Transverse colon (tissue), 4 donors: ENCODE measurements at regions not wholly inside any gene's neighbourhood (a gene's known extent, or its start where the extent isn't known, plus 50 kb on each side); places are given as distances from the start of the nearest gene placed in this dataset.

Experiments used
- DNase-seq: peaks from one replicate; pipeline ENCODE4 v3.0.0-alpha.2; 2019
- H3K27ac ChIP-seq, 4 donors: fragments of 200-600 bp; sonication (generic); 2 replicates each; pipeline ENCODE4 v1.5.1; 2016 to 2018; ENCODE audit warnings: inconsistent platforms in 4 of 4
- H3K27me3 ChIP-seq: fragments of 200-600 bp; sonication (generic); 2 replicates; pipeline ENCODE4 v1.5.1; 2017; ENCODE audit warnings: inconsistent platforms
- H3K36me3 ChIP-seq, 4 donors: fragments of 200-600 bp; sonication (generic); 2 replicates each; pipeline ENCODE4 v1.5.1; 2017 to 2019; ENCODE audit warnings: inconsistent platforms in 4 of 4
- H3K4me1 ChIP-seq, 4 donors: fragments of 200-600 bp; sonication (generic); 2 replicates each; pipeline ENCODE4 v1.5.1; 2017 to 2020; ENCODE audit warnings: inconsistent platforms in 4 of 4
- H3K4me3 ChIP-seq, 4 donors: fragments of 200-600 bp; sonication (generic); 1 replicate in 1 of 4; 2 replicates in 3 of 4; pipeline versions ENCODE4 v1.5.1 to v1.6.1; 2017 to 2019; ENCODE audit warnings: inconsistent platforms in 4 of 4
- H3K9me3 ChIP-seq, 2 donors: fragments of 200-600 bp; sonication (generic); 2 replicates each; pipeline ENCODE4 v1.5.1; 2017 to 2019; ENCODE audit warnings: inconsistent platforms in 2 of 2
- EP300 ChIP-seq: sonication (generic); formaldehyde crosslinking; IDR thresholded peaks from one replicate; pipeline ENCODE4 v1.6.1; 2017; ENCODE audit warnings: antibody characterized with exemption, low read depth
- POLR2A ChIP-seq: fragments of 450-650 bp; IDR thresholded peaks from one replicate; pipeline ENCODE4 v1.6.1; 2016; ENCODE audit warnings: antibody characterized with exemption, mild to moderate bottlenecking, moderate library complexity
- POLR2AphosphoS5 ChIP-seq, 3 donors: sonication (generic); formaldehyde crosslinking; IDR thresholded peaks; one replicate each; pipeline ENCODE4 v1.6.1; 2016; ENCODE audit warnings: antibody characterized with exemption in 3 of 3
- WGBS, 2 donors: methylation state at CpG; one replicate each; pipeline ENCODE4 v1.1.5; 2018; ENCODE audit warnings: low coverage in 1 of 2; 5-methylcytosine and 5-hydroxymethylcytosine counted together
- in situ Hi-C, 4 donors: fragments of 200-750 bp; cut with MboI; loops; one replicate each; pipeline versions ENCODE4 v1.15.0 to v1.15.1; 2017; ENCODE audit warnings: low sequenced_read_pairs in 3 of 4, low pct_ligation_motif_present in 1 of 4, low pct_unique_long_range_greater_than_20kb in 1 of 4
- intact Hi-C: fragments of 100-400 bp; cut with DNase I; formaldehyde crosslinking; loops from one replicate; pipeline ENCODE4 v1.15.1; 2023; ENCODE audit warnings: low total_unique reads
- TF ChIP-seq, protein P1 (sequence below), 5 experiments: fragments of 200-600 bp in 3 of 5; fragments of 450-650 bp in 2 of 5; sonication (generic) in 3 of 5; IDR thresholded peaks; 1 replicate in 2 of 5; 2 replicates in 3 of 5; pipeline ENCODE4 v1.5.1; 2016 to 2017; ENCODE audit warnings: antibody characterized with exemption in 5 of 5, inconsistent platforms in 3 of 5, mild to moderate bottlenecking in 2 of 5, moderate library complexity in 1 of 5

DNA sequence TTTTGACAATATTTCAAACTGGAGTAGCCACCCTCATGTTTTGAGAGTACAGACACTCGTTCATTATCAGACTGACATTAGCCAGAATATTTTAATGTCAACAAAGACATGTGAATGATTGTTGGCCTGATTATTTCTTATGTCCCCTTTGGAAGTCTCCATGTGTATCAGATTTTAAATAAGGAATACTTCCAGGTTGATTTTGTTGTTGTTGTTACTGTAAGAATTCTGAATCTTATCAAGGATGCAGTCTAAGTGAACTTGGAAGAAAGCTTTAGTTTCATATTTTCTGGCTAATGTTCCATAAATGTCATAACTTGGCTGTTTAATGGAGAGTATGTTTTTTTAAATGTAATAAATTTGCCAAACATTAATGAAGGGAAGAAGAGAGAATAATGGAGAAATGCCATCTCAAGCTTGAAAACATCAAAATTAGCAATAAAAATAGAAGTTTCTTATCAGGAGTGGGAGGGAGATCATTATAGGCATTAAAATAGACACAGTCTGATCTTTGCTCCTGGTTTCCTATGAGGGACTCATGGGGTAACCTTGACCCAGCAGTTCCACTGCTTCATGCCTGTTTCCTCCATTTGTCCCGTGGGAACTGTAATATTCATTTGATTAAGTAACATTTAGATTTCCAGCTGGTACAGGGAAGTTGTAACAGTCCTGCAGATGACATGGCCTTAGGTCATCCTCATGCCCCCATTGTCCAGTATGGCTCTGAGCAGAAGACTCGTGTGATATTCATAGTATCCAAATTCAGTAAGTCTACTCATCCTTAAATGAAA lies 122.4 kb upstream of the KIAA1217 start:
- intact Hi-C loops = no loop called here
- Histone ChIP-seq H3K9me3 (no peaks in the 10 kb centered on the region), H3K36me3 (no peaks in the 10 kb centered on the region), H3K4me3 (no peak overlapping the region), H3K27me3 (no peaks in the 10 kb centered on the region), H3K27ac (no peak overlapping the region), H3K4me1 (no peaks in the 10 kb centered on the region)
- no peak for DNase-seq
- in situ Hi-C loops = no loop called here
- WGBS, 2 donors = 59 to 86% methylated on average over 2 to 3 of the region's 3 CpGs
- TF ChIP-seq EP300 (no peak), POLR2AphosphoS5 (IDR thresholded peaks at IDR 0.05) (no peak), POLR2A (no peak)
- TF ChIP-seq, protein P1, sequence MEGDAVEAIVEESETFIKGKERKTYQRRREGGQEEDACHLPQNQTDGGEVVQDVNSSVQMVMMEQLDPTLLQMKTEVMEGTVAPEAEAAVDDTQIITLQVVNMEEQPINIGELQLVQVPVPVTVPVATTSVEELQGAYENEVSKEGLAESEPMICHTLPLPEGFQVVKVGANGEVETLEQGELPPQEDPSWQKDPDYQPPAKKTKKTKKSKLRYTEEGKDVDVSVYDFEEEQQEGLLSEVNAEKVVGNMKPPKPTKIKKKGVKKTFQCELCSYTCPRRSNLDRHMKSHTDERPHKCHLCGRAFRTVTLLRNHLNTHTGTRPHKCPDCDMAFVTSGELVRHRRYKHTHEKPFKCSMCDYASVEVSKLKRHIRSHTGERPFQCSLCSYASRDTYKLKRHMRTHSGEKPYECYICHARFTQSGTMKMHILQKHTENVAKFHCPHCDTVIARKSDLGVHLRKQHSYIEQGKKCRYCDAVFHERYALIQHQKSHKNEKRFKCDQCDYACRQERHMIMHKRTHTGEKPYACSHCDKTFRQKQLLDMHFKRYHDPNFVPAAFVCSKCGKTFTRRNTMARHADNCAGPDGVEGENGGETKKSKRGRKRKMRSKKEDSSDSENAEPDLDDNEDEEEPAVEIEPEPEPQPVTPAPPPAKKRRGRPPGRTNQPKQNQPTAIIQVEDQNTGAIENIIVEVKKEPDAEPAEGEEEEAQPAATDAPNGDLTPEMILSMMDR (IDR thresholded peaks at IDR 0.05) = no peak

DNA sequence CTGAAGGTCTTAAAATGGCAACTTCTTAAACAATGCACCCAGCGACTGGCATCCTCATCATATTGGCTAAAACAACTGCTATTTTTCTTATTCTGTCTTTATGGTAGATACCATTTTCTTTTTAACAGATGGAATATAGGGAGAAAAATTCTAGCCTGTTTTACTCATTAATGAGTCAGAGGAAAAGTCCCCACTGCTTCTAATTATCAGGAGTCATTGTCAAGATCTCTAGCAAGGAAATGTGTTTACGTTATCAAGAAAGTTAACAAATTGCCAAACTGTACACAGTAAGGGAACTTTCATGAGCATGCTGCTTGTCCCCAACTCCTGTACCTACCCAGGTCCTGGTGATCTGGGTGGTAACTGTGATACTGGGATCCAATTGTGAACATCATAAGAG lies 117.7 kb upstream of the KIAA1217 start:
- Histone ChIP-seq H3K27me3 (no peaks in the 10 kb centered on the region), H3K27ac (no peak overlapping the region), H3K9me3 (no peaks in the 10 kb centered on the region), H3K4me3 (no peak overlapping the region), H3K4me1 (no peaks in the 10 kb centered on the region), H3K36me3 (no peaks in the 10 kb centered on the region)
- WGBS, 2 donors = 78 to 84% methylated on average over 2 of the region's 2 CpGs
- in situ Hi-C loops = no loop called here
- intact Hi-C loops = no loop called here
- DNase-seq = no peak
- TF ChIP-seq, protein P1 (IDR thresholded peaks at IDR 0.05) = no peak
- no peak for TF ChIP-seq POLR2AphosphoS5 (IDR thresholded peaks at IDR 0.05)
- TF ChIP-seq POLR2A = no peak

DNA sequence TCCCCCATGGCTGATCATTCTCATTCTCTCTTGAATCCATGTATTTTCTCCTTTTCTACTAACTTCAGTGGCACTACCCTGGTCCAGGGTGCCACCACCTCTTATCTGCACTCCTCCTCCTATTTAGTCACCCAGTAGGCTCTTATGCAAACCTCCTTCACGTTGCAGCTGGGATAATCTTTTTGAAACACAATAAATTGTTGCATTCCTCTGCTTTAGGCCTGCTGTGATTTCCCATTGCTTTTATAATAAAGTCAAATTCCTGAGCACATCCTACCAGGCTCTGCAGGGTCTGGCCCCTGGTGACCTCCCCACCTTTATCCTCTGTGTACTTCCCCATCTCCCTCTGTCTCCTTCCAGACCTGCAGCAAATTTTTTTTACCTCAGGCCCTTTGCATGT lies 112.7 kb upstream of the KIAA1217 start:
- Histone ChIP-seq H3K4me3 (no peak overlapping the region), H3K4me1 (no peaks in the 10 kb centered on the region), H3K27me3 (no peaks in the 10 kb centered on the region), H3K9me3 (no peaks in the 10 kb centered on the region), H3K27ac (no peak overlapping the region), H3K36me3 (no peaks in the 10 kb centered on the region)
- no peak for DNase-seq
- TF ChIP-seq, protein P1 (IDR thresholded peaks at IDR 0.05) = no peak
- no peak for TF ChIP-seq EP300
- no peak for TF ChIP-seq POLR2AphosphoS5 (IDR thresholded peaks at IDR 0.05)
- no peak for TF ChIP-seq POLR2A
- intact Hi-C loops (no loop called here), in situ Hi-C loops (no loop called here)
- 26 to 45% methylated on average over 1 of the region's 1 CpG for WGBS, 2 donors

DNA sequence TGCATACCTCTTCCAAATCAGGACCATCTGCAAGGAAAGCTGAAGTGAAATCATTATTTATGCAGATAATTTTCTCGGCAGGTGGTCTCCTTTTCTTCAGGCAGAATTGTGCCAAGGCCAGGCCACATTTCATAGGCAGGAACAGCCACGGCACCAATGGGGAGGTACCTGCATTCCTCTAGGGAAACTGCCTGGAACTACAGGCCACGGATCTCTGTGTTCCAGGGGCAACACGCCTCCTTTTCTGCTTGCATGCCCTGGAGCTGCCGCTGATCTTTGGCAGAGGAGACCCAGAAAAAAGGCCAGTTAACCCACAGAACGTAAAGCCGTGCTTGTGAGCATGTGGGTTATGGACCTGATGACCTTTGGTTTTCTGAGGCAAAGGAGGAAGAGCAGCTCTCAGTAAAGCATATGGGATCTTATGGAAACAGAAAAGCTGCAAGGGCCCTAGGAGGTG lies 111.2 kb upstream of the KIAA1217 start:
- intact Hi-C loops = no loop called here
- in situ Hi-C loops = no loop called here
- Histone ChIP-seq H3K9me3 (no peaks in the 10 kb centered on the region), H3K4me3 (no peak overlapping the region), H3K36me3 (no peaks in the 10 kb centered on the region), H3K27me3 (no peaks in the 10 kb centered on the region), H3K4me1 (no peaks in the 10 kb centered on the region), H3K27ac (no peak overlapping the region)
- TF ChIP-seq, protein P1 (IDR thresholded peaks at IDR 0.05) = no peak
- TF ChIP-seq POLR2AphosphoS5 (IDR thresholded peaks at IDR 0.05) (no peak), POLR2A (no peak)
- 60 to 83% methylated on average over 1 to 7 of the region's 7 CpGs for WGBS, 2 donors
- DNase-seq = no peak
